ENCODE measurements at regions not wholly inside any gene's neighbourhood (a gene's known extent, or its start where the extent isn't known, plus 50 kb on each side); places are given as distances from the start of the nearest gene placed in this dataset.

DNA sequence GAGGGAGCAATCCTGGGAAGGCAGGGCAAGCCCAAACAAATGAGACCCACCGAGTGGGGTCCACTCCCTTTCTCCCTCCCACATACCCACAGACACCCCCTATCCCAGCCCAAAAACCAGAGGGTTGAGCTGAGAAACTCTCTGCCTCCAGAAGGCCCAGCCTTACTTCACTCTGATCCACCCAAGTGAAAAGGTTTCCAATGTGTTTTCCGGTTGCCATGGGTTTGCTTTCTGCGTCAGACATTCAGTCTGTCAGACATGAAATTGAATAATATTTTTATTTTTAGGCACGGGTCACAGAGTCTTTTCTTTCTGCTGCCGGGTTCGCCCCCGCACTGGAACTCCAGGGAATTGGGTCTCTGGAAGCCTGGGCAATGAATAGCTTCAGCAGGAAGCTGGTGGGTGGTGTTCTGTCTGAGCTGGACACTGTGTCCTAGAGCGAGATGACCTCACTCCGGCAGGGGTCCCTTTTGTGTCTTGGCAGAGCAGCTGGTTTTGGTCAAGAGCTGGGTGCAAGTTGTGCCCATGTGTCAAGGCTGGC is 69.8 kb upstream of the CLMN start:
- TF ChIP-seq EZH2 (IDR thresholded peaks at IDR 0.05; ENCODE audit: low read length): no peak
- TF ChIP-seq, protein P1, sequence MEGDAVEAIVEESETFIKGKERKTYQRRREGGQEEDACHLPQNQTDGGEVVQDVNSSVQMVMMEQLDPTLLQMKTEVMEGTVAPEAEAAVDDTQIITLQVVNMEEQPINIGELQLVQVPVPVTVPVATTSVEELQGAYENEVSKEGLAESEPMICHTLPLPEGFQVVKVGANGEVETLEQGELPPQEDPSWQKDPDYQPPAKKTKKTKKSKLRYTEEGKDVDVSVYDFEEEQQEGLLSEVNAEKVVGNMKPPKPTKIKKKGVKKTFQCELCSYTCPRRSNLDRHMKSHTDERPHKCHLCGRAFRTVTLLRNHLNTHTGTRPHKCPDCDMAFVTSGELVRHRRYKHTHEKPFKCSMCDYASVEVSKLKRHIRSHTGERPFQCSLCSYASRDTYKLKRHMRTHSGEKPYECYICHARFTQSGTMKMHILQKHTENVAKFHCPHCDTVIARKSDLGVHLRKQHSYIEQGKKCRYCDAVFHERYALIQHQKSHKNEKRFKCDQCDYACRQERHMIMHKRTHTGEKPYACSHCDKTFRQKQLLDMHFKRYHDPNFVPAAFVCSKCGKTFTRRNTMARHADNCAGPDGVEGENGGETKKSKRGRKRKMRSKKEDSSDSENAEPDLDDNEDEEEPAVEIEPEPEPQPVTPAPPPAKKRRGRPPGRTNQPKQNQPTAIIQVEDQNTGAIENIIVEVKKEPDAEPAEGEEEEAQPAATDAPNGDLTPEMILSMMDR (optimal IDR thresholded peaks at IDR 0.05 in 1 of 3, IDR thresholded peaks at IDR 0.05 in 1 of 3, conservative IDR thresholded peaks at IDR 0.05 in 1 of 3; ENCODE audit: extremely low read depth in 1 of 3, insufficient read depth in 2 of 3, low read length in 3 of 3): no peak

Measured in keratinocyte (primary cell).